B cell (primary cell): ENCODE measurements at regions not wholly inside any gene's neighbourhood (a gene's known extent, or its start where the extent isn't known, plus 50 kb on each side); places are given as distances from the start of the nearest gene placed in this dataset.

Experiments used
- ATAC-seq: fragments of 200-7000 bp; cut with Tn5 transposase; one replicate; pipeline ENCODE4 v1.10.0; 2021; ENCODE audit warnings: low read depth, mild to moderate bottlenecking, moderate number of reproducible peaks, moderate library complexity
- CTCF ChIA-PET: fragments of 350-600 bp; sonication (Branson Sonifier 250); formaldehyde crosslinking; loops from one replicate; lab custom pipeline; 2021; ENCODE audit warnings: antibody characterized with exemption, inconsistent platforms; lab: Charles Lee
- POLR2A ChIA-PET: fragments of 350-600 bp; sonication (Branson Sonifier 250); formaldehyde crosslinking; loops from one replicate; lab custom pipeline; 2021; ENCODE audit warnings: antibody characterized with exemption; lab: Charles Lee
- DNase-seq: peaks from one replicate; pipeline ENCODE4 v3.0.0; 2013
- H2AFZ ChIP-seq: 2 replicates; pipeline ENCODE4 v1.6.1; 2012; ENCODE audit warnings: mild to moderate bottlenecking, low read depth, low read length; ENCODE audit not compliant: insufficient read depth, poor library complexity, severe bottlenecking
- H3K27ac ChIP-seq, 2 donors: 1 replicate in 1 of 2; 2 replicates in 1 of 2; pipeline ENCODE4 v1.5.1; 2012 to 2013; ENCODE audit warnings: low read length in 2 of 2, mild to moderate bottlenecking in 2 of 2, moderate library complexity in 1 of 2
- H3K27me3 ChIP-seq, 4 experiments: fragments of 200-600 bp in 1 of 4; sonication (generic) in 1 of 4; replicated peaks in 1 of 4; 1 replicate in 2 of 4; 2 replicates in 2 of 4; pipeline versions ENCODE4 v1.6.1 to v1.7.0; 2013 to 2016; ENCODE audit warnings: low read length in 3 of 4, mild to moderate bottlenecking in 2 of 4, mixed read lengths in 1 of 4, moderate library complexity in 1 of 4; ENCODE audit not compliant: insufficient read depth in 4 of 4, control insufficient read depth in 3 of 4; ENCODE audit errors: control extremely low read depth in 1 of 4
- H3K36me3 ChIP-seq, 2 experiments: replicated peaks in 1 of 2; 1 replicate in 1 of 2; 2 replicates in 1 of 2; pipeline versions ENCODE4 v1.6.1 to v1.7.1; 2013; ENCODE audit warnings: low read length in 1 of 2; ENCODE audit not compliant: insufficient read depth in 2 of 2, control insufficient read depth in 1 of 2; ENCODE audit errors: control extremely low read depth in 1 of 2, extremely low read depth in 1 of 2
- H3K4me1 ChIP-seq, 2 donors: fragments of 200-600 bp in 1 of 2; sonication (generic) in 1 of 2; 1 replicate in 1 of 2; 2 replicates in 1 of 2; pipeline versions ENCODE4 v1.5.1 to v1.6.1; 2013 to 2017; ENCODE audit warnings: low read length in 2 of 2; ENCODE audit not compliant: control insufficient read depth in 2 of 2, insufficient read depth in 2 of 2
- H3K4me2 ChIP-seq: replicated peaks from 2 replicates; pipeline ENCODE3; 2012; ENCODE audit warnings: mild to moderate bottlenecking, low read depth, low read length; ENCODE audit not compliant: poor library complexity, severe bottlenecking
- H3K4me3 ChIP-seq, 5 experiments: fragments of 200-600 bp in 1 of 5; sonication (generic) in 1 of 5; 1 replicate in 3 of 5; 2 replicates in 2 of 5; pipeline versions ENCODE4 v1.5.1 to v1.7.0; 2011 to 2016; ENCODE audit warnings: low read length in 4 of 5, mild to moderate bottlenecking in 4 of 5, low read depth in 2 of 5, control low read depth in 1 of 5, moderate library complexity in 1 of 5; ENCODE audit not compliant: insufficient read depth in 1 of 5; ENCODE audit errors: control extremely low read depth in 1 of 5, extremely low read depth in 1 of 5
- H3K79me2 ChIP-seq: fragments of 200-600 bp; sonication (generic); one replicate; pipeline ENCODE4 v1.6.0; 2016; ENCODE audit warnings: low read length; ENCODE audit not compliant: control insufficient read depth, insufficient read depth
- H3K9ac ChIP-seq: fragments of 200-600 bp; sonication (generic); 2 replicates; pipeline ENCODE4 v1.6.1; 2017; ENCODE audit warnings: mild to moderate bottlenecking, low read length, moderate library complexity
- H3K9me3 ChIP-seq, 3 donors: one replicate each; pipeline versions ENCODE4 v1.6.1 to v1.7.1; 2013; ENCODE audit warnings: low read length in 2 of 3; ENCODE audit not compliant: control insufficient read depth in 2 of 3, insufficient read depth in 1 of 3; ENCODE audit errors: control extremely low read depth in 1 of 3
- H4K20me1 ChIP-seq: 2 replicates; pipeline ENCODE4 v1.6.0; 2012; ENCODE audit warnings: mild to moderate bottlenecking, low read length; ENCODE audit not compliant: insufficient read depth, control insufficient read depth, poor library complexity, severe bottlenecking
- H3K27ac Mint-ChIP-seq: one replicate; pipeline ENCODE4 v1.8.0; 2021; ENCODE audit warnings: mixed read lengths
- H3K27me3 Mint-ChIP-seq: one replicate; pipeline ENCODE4 v1.8.0; 2021; ENCODE audit warnings: mixed read lengths
- H3K4me1 Mint-ChIP-seq: one replicate; pipeline ENCODE4 v1.8.0; 2021; ENCODE audit warnings: mixed read lengths
- H3K4me3 Mint-ChIP-seq: one replicate; pipeline ENCODE4 v1.8.0; 2021; ENCODE audit warnings: mixed read lengths
- H3K9me3 Mint-ChIP-seq: one replicate; pipeline ENCODE4 v1.8.0; 2022; ENCODE audit warnings: mixed read lengths; ENCODE audit not compliant: insufficient read depth
- EZH2 ChIP-seq: IDR thresholded peaks from 2 replicates; pipeline ENCODE4 v1.6.1; 2012; ENCODE audit warnings: borderline replicate concordance, low read depth, mild to moderate bottlenecking, moderate library complexity, low read length; ENCODE audit not compliant: insufficient read depth, poor library complexity, severe bottlenecking
- intact Hi-C: fragments of 100-400 bp; cut with micrococcal nuclease; formaldehyde crosslinking; loops from one replicate; pipeline ENCODE4 v1.10.0; 2022
- TF ChIP-seq, protein P1 (sequence below): fragments of 200-600 bp; IDR thresholded peaks from one replicate; pipeline ENCODE4 v1.8.0; 2022; ENCODE audit warnings: antibody characterized with exemption, mild to moderate bottlenecking

DNA sequence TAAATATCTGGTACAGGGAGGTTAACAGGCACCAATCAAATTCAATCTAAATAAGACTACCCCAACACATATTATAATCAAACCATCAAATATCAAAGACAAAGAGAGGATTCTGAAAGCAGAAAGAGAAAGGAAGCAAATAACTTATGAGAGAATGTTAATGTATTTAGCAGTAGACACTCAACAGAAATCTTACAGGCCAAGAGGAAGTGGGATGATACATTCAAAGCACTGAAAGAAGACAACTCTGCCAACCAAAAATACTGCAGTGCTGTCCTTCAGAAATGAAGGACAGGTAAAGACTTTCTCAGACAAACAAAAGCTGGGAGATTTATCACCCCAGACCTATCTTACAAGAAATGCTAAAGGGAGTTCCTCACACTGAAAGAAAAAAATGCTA, 95.9 kb upstream of the PTHLH start:
- Histone ChIP-seq H3K27ac (no peak overlapping the region), H3K4me3 (no peak overlapping the region), H3K9me3 (peaks cover 0 to 1% (median 0%) of the 10 kb centered on the region in 3 donors), H3K4me2 (no peak overlapping the region), H3K27me3 (no peaks in the 10 kb centered on the region), H2AFZ (no peak overlapping the region), H3K4me1 (no peaks in the 10 kb centered on the region), H4K20me1 (no peaks in the 10 kb centered on the region), H3K9ac (no peak overlapping the region), H3K79me2 (no peaks in the 10 kb centered on the region), H3K36me3 (no peaks in the 10 kb centered on the region)
- Mint-ChIP-seq H3K27me3 (peaks cover 4% of the 10 kb centered on the region), H3K4me3 (no peak overlapping the region), H3K27ac (no peak overlapping the region), H3K9me3 (peaks cover 5% of the 10 kb centered on the region), H3K4me1 (no peaks in the 10 kb centered on the region)
- POLR2A ChIA-PET = no interaction called here
- no peak for ATAC-seq
- no peak for DNase-seq
- CTCF ChIA-PET = no interaction called here
- TF ChIP-seq, protein P1, sequence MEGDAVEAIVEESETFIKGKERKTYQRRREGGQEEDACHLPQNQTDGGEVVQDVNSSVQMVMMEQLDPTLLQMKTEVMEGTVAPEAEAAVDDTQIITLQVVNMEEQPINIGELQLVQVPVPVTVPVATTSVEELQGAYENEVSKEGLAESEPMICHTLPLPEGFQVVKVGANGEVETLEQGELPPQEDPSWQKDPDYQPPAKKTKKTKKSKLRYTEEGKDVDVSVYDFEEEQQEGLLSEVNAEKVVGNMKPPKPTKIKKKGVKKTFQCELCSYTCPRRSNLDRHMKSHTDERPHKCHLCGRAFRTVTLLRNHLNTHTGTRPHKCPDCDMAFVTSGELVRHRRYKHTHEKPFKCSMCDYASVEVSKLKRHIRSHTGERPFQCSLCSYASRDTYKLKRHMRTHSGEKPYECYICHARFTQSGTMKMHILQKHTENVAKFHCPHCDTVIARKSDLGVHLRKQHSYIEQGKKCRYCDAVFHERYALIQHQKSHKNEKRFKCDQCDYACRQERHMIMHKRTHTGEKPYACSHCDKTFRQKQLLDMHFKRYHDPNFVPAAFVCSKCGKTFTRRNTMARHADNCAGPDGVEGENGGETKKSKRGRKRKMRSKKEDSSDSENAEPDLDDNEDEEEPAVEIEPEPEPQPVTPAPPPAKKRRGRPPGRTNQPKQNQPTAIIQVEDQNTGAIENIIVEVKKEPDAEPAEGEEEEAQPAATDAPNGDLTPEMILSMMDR = no peak
- no peak for TF ChIP-seq EZH2
- intact Hi-C loops = no loop called here

DNA sequence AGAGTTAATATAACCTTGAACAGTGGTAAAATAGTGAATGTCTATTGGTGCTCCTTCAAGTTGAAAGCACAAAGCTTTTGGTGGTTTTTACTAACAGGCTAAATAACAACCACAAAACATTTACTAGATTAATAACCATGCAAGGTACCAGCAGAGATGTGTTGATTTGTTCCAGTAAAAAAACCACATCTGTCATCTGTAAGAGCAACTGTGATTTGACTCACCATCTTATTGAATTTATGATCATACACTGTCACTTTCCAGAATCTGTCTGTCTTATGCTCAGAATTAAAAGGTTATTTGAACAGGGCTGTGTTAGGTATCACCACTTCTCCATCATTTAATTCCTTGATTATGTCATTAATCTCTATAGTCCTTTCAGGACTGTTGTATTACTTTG, 107.0 kb upstream of the PTHLH start:
- Histone ChIP-seq H3K9me3 (peaks cover 0 to 4% (median 0%) of the 10 kb centered on the region in 3 donors), H4K20me1 (no peaks in the 10 kb centered on the region), H3K4me2 (no peak overlapping the region), H3K27ac (no peak overlapping the region), H2AFZ (no peak overlapping the region), H3K79me2 (no peaks in the 10 kb centered on the region), H3K27me3 (no peaks in the 10 kb centered on the region), H3K9ac (no peak overlapping the region), H3K4me1 (no peaks in the 10 kb centered on the region), H3K36me3 (no peaks in the 10 kb centered on the region), H3K4me3 (no peak overlapping the region)
- ChIA-PET CTCF (no interaction called here), POLR2A (no interaction called here)
- Mint-ChIP-seq H3K9me3 (peaks cover 3% of the 10 kb centered on the region), H3K27ac (no peak overlapping the region), H3K27me3 (no peaks in the 10 kb centered on the region), H3K4me1 (no peaks in the 10 kb centered on the region), H3K4me3 (no peak overlapping the region)
- intact Hi-C loops = no loop called here
- ATAC-seq (no peak), DNase-seq (no peak)
- no peak for TF ChIP-seq EZH2
- TF ChIP-seq, protein P1 = no peak
